Astrocyte of the spinal cord (primary cell): ENCODE measurements at regions not wholly inside any gene's neighbourhood (a gene's known extent, or its start where the extent isn't known, plus 50 kb on each side); places are given as distances from the start of the nearest gene placed in this dataset.

Experiments used
- DNase-seq: peaks from one replicate; pipeline ENCODE4 v3.0.0; 2011; ENCODE audit warnings: low read depth, low spot score
- H3K4me3 ChIP-seq: 2 replicates; pipeline ENCODE4 v1.5.1; 2011; ENCODE audit warnings: low read depth, mild to moderate bottlenecking, low read length, moderate library complexity
- in situ Hi-C: cut with HindIII; loops from 2 replicates; pipeline ENCODE4 v1.10.0; 2017; ENCODE audit warnings: low sequenced_read_pairs
- TF ChIP-seq, protein P1 (sequence below): IDR thresholded peaks from 2 replicates; pipeline ENCODE4 v1.5.1; 2012; ENCODE audit warnings: low read depth, mild to moderate bottlenecking, low read length, inconsistent platforms

DNA sequence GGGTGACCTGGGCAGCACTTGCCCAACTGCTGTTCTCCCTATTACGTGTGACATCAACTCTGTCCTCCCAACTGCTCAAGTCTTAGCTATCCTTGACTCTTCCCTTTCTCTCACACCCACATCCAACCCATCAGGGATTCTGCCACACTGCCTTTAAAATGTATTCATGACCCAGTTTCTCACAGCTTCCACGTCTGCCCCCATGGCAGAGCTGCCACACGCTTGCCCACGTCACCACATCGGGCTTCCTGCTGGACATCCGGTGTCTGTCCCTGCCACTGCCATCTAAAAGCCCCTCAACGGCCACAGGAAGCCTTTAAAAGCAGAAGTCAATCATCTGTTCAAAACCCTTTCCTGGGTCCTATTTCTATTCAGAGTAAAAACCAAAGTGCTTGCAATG, 233.1 kb upstream of the POU3F3 start:
- in situ Hi-C loops, result no loop called here
- DNase-seq, result no peak
- no peak overlapping the region for H3K4me3 ChIP-seq
- TF ChIP-seq, protein P1, sequence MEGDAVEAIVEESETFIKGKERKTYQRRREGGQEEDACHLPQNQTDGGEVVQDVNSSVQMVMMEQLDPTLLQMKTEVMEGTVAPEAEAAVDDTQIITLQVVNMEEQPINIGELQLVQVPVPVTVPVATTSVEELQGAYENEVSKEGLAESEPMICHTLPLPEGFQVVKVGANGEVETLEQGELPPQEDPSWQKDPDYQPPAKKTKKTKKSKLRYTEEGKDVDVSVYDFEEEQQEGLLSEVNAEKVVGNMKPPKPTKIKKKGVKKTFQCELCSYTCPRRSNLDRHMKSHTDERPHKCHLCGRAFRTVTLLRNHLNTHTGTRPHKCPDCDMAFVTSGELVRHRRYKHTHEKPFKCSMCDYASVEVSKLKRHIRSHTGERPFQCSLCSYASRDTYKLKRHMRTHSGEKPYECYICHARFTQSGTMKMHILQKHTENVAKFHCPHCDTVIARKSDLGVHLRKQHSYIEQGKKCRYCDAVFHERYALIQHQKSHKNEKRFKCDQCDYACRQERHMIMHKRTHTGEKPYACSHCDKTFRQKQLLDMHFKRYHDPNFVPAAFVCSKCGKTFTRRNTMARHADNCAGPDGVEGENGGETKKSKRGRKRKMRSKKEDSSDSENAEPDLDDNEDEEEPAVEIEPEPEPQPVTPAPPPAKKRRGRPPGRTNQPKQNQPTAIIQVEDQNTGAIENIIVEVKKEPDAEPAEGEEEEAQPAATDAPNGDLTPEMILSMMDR, result no peak

DNA sequence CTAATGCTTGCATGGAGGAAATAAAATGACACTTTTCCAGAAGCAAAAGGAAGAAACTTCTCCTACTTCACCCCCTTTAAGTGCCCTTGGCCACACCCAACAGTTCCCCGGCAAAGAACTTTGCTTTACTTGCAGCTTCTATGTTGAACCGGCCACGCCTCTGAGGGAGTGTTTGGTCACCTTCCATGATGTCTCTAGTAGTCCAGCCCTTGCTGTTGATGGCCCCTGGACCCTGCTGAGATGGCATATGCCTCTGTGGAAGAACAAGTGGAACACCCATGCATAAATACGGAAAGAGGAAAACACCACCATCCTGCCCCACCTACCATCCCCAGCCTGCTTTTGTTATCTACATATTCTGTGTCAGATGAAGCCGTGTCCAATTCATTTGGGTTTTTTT, 218.3 kb upstream of the POU3F3 start:
- no peak for DNase-seq
- in situ Hi-C loops, result no loop called here
- TF ChIP-seq, protein P1, result no peak
- H3K4me3 ChIP-seq, result no peak overlapping the region

DNA sequence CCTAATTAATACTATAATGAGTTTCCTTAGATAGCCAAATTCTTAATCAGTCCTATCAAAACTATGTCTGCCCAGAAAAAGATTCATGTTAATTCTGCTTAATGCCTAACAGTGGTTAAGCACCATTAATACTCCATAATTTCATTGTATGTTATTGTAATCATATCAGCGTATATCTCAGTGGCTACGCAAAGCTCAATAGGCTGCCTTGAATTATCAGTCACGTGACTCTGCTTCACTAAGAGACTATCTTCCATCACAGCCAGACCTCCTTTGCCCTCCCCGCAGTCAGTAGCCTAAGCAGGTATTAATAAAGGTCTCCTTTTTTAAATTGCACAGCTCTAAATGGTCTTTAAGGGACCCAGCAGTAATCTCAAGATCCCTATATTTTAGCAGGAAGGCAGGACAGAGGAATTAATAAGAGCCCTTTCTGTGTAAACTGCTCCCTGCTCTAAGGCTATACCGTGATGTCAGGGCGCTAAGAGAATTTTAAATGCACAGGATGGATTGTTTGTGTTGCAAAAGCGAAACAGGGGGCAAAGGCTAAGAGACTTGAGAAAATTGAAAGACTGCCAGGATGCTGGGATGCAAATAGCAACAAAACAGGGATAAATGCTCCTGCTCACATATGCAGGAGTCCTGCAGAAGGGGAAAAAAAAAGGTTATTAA, 215.6 kb upstream of the POU3F3 start:
- H3K4me3 ChIP-seq, result no peak overlapping the region
- no peak for DNase-seq
- in situ Hi-C loops, result no loop called here
- TF ChIP-seq, protein P1, result no peak

DNA sequence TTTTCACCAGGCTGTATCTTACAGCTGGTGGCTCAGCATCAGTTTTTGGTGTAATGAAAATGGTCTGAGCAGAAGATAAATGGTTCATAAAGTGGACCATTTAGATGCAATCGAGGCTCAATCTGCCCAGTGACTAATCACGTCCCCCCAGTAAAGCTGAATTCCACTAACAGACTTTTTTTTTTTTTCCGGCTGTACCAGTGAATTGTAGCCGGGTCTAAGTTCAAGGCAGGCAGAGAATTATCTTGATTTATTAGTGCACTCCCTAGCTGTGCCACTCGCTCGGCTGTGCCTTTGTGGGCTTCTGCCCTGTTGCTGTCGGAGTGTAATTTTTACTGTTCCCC, 215.1 kb upstream of the POU3F3 start:
- TF ChIP-seq, protein P1, result no peak
- H3K4me3 ChIP-seq, result no peak overlapping the region
- DNase-seq, result no peak
- in situ Hi-C loops, result no loop called here

DNA sequence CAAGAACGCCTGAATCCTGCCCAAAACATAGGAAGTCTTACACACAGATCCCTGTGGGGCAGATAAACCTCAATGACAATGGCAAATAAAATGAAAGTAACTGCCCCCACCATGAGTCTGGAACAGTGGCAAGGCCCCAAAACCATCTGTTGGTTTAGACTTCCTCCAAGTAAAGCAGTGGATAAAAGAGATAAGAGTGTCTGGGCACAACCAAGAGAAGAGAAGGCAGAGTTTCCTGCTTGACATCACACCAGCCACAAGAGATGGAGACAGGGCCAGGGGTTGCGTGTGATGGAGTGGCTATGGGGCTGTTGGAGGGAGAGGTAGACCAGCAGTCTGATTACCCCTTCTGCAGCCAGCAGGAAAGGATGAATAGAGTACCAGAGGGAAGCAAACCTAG, 212.1 kb upstream of the POU3F3 start:
- in situ Hi-C loops, result no loop called here
- DNase-seq, result no peak
- no peak overlapping the region for H3K4me3 ChIP-seq
- TF ChIP-seq, protein P1, result no peak

DNA sequence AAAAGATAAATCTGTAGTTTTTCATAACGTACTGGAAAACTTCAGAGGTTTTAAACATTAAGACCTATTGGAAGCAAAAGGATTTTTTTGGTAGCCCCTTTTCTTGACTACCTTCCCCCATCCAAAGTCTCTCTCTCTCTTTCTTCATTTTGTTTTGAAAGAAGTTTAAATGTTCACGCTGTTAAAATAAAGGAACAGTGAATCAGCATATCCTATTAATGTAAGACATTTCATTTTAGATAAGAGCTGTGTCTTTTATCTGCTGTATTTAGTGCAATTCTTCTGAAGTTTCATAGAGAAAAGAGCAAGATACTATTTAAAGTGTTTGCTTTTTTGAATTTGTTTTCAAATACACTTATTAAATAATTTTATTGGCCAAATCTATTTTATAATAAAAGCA, 205.5 kb upstream of the POU3F3 start:
- no peak overlapping the region for H3K4me3 ChIP-seq
- TF ChIP-seq, protein P1, result no peak
- in situ Hi-C loops, result no loop called here
- DNase-seq, result no peak

DNA sequence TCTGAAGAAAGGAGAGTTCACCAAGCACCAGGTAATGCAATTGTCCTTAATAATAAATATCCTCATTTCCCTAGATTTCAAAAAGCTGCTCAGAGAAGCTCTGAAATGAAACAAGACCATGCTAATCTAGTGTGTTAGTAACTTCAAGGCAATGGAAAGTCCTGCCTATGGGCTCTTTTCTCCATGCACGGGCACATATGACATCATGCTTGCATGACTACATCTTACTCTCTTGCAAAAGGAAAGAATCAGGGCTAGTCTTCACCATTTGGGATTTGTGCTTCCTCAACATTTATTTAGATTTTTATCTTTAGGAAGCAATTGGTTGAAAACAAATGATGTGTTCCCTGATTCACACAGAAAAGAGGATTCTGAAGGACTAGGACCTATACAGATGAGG, 204.0 kb upstream of the POU3F3 start:
- H3K4me3 ChIP-seq, result no peak overlapping the region
- TF ChIP-seq, protein P1, result no peak
- in situ Hi-C loops, result no loop called here
- DNase-seq, result no peak
